Pons (tissue), 1 donor: ENCODE measurements at regions not wholly inside any gene's neighbourhood (a gene's known extent, or its start where the extent isn't known, plus 50 kb on each side); places are given as distances from the start of the nearest gene placed in this dataset.

ENCODE experiments used
- DNase-seq: peaks from one replicate; pipeline ENCODE4 v3.0.0-alpha.2; 2016; ENCODE audit warnings: low spot score

- DNase-seq: no peak
These were observed 50.3 kb downstream of the UTRN start for GRCh38 chr6:144335311-144335861.

- no peak for DNase-seq
These were observed 50.8 kb downstream of the UTRN start for GRCh38 chr6:144335914-144336313.

DNA sequence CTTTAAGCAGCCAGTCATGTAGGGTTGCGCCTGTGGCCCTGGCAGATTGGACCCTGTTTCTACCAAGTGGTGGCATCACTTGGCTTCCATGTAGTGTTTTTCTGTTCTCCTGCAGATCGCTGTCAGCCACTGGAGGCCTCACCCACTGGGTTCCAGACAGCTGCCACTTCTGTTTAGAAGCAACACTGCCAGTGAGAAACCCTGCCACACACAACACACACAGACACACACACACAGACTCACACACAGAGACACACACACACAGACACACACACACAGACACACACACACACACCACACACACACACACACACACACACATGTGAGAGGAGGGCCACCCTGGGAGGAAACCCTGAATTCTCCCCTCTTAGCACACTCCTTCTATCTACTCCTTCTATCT, 51.8 kb downstream of the UTRN start:
- no peak for DNase-seq

DNA sequence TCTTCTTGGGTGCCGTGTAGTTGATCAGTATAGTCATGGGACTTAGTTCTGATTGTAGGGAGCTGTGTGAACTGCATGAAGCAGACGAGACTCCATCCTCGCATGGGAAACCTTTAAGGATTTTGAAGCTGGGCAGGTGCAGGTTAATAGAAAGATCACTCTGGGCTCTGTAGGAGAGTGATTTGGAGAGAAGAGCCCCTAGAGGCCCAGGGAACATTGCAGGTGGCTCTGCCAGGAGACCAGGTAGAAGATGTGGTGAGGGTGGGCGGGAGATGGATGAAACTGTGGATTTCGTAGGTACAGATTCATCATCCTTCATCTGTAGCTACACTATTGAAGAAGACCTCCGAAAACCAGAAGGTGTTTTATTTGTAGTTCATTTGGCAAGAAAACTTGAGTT, 53.3 kb downstream of the UTRN start:
- DNase-seq: no peak

DNA sequence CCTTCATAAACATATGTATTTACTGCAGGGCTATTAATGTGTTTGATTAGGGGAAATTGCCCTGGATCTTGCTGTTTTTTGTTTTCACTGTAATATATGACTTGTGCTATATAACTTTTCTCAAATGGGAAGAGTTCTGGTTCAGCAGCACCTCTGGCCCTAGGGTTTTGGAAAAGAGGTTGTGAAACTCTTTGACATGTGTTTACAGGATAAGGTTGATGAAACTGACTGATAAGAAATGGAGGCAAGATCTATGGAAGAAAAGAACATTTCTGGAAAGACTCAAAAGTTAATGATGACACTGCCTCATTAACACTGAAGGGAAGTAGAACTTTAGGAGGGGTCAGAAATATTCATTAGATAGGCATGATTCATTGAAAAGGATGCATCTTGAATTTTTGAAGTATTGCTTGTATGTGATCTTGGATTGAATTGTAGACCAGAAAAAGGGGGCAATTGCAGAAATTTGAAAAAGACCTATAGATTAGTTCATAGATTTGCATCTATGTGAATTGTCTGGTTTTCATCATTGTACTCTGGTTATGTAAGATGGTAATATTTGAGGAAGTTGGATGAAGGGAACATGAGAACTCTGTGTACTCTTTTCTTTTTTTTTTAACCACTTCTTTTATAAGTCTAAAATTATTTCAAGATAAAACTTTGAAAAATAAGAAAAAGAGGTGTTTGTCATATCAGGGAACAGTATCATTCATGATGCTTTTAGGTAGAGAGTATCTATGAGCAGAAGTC, 54.0 kb downstream of the UTRN start:
- DNase-seq: no peak

DNA sequence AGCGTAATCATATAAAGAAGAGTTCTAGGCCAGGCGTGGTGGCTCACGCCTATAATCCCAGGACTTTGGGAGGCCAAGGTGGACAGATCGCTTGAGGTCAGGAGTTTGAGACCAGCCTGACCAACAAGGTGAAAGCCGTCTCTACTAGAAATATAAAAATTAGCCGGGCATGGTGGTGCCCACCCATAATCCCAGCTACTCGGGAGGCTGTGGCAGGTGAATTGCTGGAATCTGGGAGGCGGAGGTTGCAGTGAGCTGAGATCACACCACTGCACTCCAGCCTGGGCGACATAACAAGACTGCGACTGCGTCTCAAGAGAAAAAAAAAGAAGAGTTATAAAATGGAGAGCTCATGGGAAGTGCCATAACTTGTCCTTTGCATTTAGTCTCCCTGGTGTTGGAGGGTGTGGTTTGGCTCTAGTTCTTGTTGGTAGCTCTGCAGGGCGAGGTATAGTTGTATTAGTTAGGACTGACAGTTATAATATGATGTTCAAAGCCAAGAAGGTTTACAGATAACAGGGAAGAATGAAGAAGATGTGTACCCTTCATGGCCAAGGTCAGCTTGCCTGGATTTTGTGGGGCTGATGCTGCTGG, 54.8 kb downstream of the UTRN start:
- DNase-seq: no peak

- DNase-seq: no peak
These were observed 55.6 kb downstream of the UTRN start for GRCh38 chr6:144340541-144341371.

DNA sequence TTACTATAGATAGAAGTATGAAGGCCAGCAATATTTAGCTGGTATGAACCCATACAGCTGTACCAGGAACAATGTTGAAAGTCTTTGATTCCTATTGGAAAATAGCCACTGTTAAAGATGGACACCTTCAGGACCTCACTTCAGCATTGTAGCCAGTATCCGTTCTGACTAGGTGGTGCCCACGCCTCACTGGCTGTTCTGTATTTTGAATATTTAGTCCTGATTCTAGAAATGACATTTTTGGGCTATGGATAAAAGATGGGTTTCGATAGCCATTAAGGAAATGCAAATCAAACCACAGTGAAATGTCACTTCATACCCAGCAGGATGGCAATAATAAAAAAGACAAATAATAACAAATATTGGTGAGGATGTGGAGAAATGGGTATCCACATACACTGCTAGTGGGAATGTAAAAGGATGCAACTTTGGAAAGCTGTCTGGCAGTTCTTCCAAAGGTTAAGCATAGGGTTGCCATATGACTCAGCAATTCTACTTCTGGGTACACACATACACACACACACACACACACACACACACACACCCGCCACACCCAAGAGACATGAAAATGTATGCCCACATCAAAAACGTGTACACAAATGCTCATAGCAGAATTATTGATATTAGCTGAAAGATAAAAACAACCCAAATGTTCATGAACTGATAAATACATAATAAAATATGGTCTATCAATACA, 56.8 kb downstream of the UTRN start:
- no peak for DNase-seq

DNA sequence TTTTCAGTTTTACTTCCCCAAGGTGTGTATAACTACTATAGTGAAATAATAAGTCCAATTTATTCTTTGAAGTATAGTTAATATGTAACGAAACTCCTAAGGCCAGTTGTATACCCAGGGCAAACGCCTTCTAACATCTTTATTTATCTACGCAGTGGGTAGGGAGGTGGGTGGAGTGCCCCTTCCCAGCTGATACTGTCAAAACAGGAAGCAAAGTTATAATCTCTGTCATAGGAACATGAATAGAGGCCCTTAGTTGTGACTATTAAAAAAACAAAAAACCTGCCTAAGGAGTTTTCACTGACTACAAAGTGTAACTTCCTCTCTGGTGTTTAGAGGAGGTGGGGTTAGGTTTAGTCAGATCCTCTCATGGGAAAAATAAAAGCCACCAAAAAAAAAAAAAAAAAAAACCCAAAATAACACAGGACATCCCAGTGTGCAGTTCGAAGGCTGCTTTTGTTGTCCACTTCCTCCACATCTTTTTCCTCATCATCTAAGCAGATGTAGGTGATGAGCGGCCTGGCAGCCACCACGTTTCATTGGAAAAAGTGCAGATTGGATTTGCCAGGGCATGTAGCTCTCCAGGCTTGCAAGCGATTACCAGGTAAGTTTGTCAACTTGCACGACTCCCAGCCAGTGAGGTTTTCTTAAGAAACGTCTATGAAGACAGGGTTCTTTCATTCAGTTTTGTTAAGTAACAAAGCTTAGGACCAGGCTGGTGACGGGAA, 58.7 kb downstream of the UTRN start:
- no peak for DNase-seq

DNA sequence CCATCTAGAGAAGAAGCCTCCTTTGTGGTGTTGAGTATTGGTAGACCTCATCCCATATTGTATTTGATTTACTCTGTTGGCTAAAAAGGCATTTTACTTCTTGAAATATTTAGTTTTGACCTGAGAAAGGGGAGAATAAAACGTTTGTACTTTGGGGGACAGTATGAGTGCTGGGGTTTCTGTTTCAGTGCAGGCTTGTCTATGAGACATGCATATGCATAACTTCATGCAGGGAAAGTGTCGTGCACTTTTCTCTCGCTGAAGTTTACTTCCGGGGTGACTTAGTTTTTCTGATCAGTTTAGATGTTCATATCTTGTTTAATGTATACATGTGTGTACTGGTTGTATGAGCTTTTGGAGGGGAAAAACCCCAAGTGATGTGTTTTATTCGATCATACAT, 59.5 kb downstream of the UTRN start:
- DNase-seq: no peak

- no peak for DNase-seq
These were observed 60.3 kb downstream of the UTRN start for GRCh38 chr6:144345451-144345850.

GRCh38 chr6:144346719-144347447, 61.7 kb downstream of the UTRN start:
- DNase-seq: no peak

- no peak for DNase-seq
These were observed 62.3 kb downstream of the UTRN start for GRCh38 chr6:144347448-144347759.

DNA sequence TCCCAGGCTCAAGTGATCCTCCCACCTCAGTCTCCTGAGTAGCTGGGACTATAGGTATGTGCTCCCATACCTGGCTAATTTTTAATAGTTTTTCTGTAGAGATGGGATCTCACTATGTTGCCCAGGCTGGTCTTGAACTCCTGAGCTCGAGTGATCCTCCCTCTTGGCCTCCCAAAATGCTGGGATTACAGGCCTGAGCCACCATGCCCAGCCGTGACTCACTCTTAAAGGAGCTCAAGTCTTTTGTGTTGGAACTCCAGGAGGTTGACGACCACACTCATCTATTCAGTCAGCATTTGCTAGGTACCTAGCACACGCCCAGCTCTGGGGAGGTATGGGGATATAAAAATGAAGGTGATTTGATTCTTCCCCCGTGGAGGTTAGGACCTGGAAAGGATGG, 62.8 kb downstream of the UTRN start:
- DNase-seq: no peak

DNA sequence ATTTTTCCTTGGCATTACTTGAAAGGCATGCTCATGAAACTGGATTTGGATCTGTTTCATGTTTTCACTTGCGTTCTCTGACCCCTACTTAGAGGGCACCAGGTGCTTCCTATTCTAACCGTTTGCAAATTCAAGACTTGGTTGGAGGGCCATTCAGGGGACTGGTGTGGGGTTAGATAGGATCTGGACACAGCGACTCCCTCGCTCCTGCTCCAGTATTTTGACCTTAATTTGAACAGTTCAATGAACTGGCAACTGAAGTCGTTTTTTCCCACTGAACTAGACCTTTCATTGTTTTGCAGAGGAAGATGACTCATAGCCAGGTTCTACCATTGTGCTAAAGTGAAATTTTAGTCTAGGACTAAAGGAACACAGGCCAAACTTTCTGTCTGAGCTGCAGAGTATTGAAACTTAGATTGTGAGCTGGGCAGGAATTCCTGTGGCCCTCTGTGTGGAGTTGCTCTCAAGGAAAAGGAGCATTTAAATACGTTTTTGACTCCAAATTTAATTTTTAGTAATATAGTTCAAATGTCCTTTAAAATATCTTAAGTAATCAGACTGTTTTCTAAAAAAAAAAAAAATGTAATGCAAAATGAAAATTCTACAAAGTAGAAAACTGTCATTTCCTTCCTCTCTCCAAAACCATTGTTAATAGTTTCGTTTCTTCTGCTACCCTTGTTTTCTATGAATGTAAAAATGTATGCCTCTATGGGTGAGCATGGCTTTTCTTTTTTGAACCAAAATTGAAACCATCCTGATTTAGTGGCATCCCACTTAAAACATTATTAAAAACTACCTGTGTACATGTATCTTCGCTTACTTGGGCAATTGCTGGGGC, 64.8 kb downstream of the UTRN start:
- no peak for DNase-seq

GRCh38 chr6:144350528-144350880, 65.4 kb downstream of the UTRN start:
- no peak for DNase-seq

- peak; percentile 52 for DNase-seq
These were observed 66.4 kb downstream of the UTRN start for GRCh38 chr6:144351379-144352127.

- DNase-seq: no peak
These were observed 67.2 kb downstream of the UTRN start for GRCh38 chr6:144352331-144352730.

GRCh38 chr6:144353871-144354314, 68.8 kb downstream of the UTRN start:
- DNase-seq: no peak
